Loucy (cell line): ENCODE measurements at regions not wholly inside any gene's neighbourhood (a gene's known extent, or its start where the extent isn't known, plus 50 kb on each side); places are given as distances from the start of the nearest gene placed in this dataset.

ENCODE experiments used
- CTCF ChIP-seq: fragments of 200-600 bp; sonication (generic); conservative IDR thresholded peaks from 2 replicates; pipeline ENCODE4 v1.5.1; 2014; ENCODE audit warnings: mild to moderate bottlenecking, antibody characterized with exemption, low read length
- EZH2phosphoT487 ChIP-seq: fragments of 200-600 bp; IDR thresholded peaks from 2 replicates; pipeline ENCODE4 v1.6.1; 2018; ENCODE audit warnings: antibody characterized with exemption, mild to moderate bottlenecking, moderate library complexity, borderline replicate concordance

- TF ChIP-seq CTCF (no peak), EZH2phosphoT487 (no peak)
These were observed 500.8 kb upstream of the PBX1 start for GRCh38 chr1:164058198-164058597.
